ENCODE measurements at regions not wholly inside any gene's neighbourhood (a gene's known extent, or its start where the extent isn't known, plus 50 kb on each side); places are given as distances from the start of the nearest gene placed in this dataset.

DNA sequence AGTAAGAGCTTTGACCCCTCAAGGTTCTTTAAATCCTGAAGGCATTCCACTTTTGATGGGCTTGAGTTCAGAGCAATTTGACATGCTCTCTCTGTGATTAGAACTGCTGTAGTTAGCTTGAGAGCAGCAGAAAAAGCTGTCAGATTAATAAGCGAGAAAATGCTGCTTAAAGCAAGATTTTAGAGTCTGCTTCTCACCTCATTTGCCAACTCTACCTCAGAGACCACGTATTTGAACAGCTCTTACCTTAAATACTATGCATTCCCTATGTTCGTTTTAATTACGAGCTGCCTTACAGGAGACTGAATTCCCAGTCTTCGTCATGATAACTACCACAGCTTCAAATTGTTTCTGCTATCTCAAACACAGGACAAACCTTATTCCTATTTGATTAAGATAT is 253.4 kb downstream of the SLITRK6 start:
- 82 to 84% methylated on average over 5 of the region's 5 CpGs for WGBS, 2 donors
- H3K4me3 ChIP-seq (replicated peaks in 1 of 3), result no peak overlapping the region
- no peaks in the 10 kb centered on the region for H3K27me3 ChIP-seq
- TF ChIP-seq POLR2A (IDR thresholded peaks at IDR 0.05), result no peak
- TF ChIP-seq, protein P1, sequence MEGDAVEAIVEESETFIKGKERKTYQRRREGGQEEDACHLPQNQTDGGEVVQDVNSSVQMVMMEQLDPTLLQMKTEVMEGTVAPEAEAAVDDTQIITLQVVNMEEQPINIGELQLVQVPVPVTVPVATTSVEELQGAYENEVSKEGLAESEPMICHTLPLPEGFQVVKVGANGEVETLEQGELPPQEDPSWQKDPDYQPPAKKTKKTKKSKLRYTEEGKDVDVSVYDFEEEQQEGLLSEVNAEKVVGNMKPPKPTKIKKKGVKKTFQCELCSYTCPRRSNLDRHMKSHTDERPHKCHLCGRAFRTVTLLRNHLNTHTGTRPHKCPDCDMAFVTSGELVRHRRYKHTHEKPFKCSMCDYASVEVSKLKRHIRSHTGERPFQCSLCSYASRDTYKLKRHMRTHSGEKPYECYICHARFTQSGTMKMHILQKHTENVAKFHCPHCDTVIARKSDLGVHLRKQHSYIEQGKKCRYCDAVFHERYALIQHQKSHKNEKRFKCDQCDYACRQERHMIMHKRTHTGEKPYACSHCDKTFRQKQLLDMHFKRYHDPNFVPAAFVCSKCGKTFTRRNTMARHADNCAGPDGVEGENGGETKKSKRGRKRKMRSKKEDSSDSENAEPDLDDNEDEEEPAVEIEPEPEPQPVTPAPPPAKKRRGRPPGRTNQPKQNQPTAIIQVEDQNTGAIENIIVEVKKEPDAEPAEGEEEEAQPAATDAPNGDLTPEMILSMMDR (IDR thresholded peaks at IDR 0.05), result no peak
- no peaks in the 10 kb centered on the region for H3K36me3 ChIP-seq
- intact Hi-C loops (cut with DNase I), result no loop called here
- no peaks in the 10 kb centered on the region for H3K9me3 ChIP-seq
- no peaks in the 10 kb centered on the region for H3K4me1 ChIP-seq
- no peak overlapping the region for H3K27ac ChIP-seq
- DNase-seq, result no peak

DNA sequence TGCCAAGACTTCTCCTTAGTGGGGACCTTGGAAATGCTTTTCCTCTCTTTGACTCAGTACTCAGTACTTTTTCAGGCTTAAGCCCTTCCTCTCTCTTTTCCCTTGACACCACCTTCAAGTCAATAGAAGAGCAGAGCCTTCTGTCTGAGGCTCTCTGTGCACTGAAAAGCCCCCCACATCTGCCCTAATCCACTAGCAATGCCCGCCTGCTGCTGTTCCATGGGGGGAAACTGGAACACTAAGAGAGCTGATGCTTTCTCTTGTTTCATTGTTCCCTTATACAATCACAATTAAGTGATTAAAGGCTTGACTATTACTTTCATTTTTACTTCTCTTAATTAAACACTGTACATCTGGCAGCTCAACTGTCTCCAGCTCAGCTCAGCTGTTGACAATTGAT is 254.5 kb downstream of the SLITRK6 start:
- 90 to 96% methylated on average over 1 of the region's 1 CpG for WGBS, 2 donors
- no peaks in the 10 kb centered on the region for H3K4me1 ChIP-seq
- intact Hi-C loops (cut with DNase I), result no loop called here
- H3K27ac ChIP-seq, result no peak overlapping the region
- H3K9me3 ChIP-seq, result no peaks in the 10 kb centered on the region
- TF ChIP-seq POLR2A (IDR thresholded peaks at IDR 0.05), result no peak
- TF ChIP-seq, protein P1 (IDR thresholded peaks at IDR 0.05), result no peak
- H3K27me3 ChIP-seq, result no peaks in the 10 kb centered on the region
- no peak overlapping the region for H3K4me3 ChIP-seq (replicated peaks in 1 of 3)
- H3K36me3 ChIP-seq, result no peaks in the 10 kb centered on the region
- DNase-seq, result no peak

DNA sequence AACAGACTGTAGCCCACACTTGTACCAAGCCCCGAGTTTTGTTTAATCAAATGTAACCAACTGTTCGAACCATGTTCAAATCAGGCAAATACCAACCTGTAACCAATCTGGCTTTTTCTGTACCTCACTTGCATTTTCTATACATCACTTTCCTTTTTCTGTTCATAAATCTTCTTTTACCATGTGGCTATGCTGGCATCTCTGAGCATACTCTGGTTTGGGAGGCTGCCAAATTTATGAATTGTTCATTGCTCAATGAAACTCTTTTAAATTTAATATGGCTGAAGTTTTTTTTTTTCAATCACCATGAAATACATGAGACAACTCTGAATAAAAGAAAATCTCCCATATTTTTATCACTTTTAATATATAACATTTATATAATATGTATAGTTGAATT is 256.1 kb downstream of the SLITRK6 start:
- Histone ChIP-seq H3K27me3 (no peaks in the 10 kb centered on the region), H3K27ac (no peak overlapping the region), H3K9me3 (no peaks in the 10 kb centered on the region), H3K4me3 (replicated peaks in 1 of 3) (no peak overlapping the region), H3K4me1 (no peaks in the 10 kb centered on the region), H3K36me3 (no peaks in the 10 kb centered on the region)
- no peak for TF ChIP-seq POLR2A (IDR thresholded peaks at IDR 0.05)
- TF ChIP-seq, protein P1 (IDR thresholded peaks at IDR 0.05), result no peak
- no peak for DNase-seq
- intact Hi-C loops (cut with DNase I), result no loop called here
- WGBS, 2 donors, result 82% methylated on average over 2 of the region's 2 CpGs

DNA sequence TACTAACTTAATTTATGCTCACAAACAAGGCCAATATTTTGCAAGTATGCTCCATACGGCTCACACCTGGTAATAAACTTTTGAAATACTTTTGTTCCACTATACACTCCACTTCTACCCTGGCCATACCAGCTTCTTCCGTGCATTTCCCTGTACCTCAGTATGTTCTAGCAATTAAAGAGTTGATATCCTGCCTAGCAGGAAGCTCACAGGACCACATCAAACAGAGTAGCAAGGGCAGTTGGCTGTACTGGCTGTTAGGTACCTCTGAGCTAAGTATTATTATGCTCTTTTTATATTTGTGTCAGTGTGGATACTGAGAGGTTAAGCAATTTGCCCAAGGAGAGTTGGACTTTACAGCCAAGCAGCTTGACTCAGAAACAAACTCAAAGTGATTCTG is 257.7 kb downstream of the SLITRK6 start:
- TF ChIP-seq POLR2A (IDR thresholded peaks at IDR 0.05), result no peak
- TF ChIP-seq, protein P1 (IDR thresholded peaks at IDR 0.05), result no peak
- 77 to 84% methylated on average over 2 of the region's 2 CpGs for WGBS, 2 donors
- Histone ChIP-seq H3K9me3 (no peaks in the 10 kb centered on the region), H3K27me3 (no peaks in the 10 kb centered on the region), H3K27ac (no peak overlapping the region), H3K4me3 (replicated peaks in 1 of 3) (no peak overlapping the region), H3K36me3 (no peaks in the 10 kb centered on the region), H3K4me1 (no peaks in the 10 kb centered on the region)
- no peak for DNase-seq
- intact Hi-C loops (cut with DNase I), result no loop called here

DNA sequence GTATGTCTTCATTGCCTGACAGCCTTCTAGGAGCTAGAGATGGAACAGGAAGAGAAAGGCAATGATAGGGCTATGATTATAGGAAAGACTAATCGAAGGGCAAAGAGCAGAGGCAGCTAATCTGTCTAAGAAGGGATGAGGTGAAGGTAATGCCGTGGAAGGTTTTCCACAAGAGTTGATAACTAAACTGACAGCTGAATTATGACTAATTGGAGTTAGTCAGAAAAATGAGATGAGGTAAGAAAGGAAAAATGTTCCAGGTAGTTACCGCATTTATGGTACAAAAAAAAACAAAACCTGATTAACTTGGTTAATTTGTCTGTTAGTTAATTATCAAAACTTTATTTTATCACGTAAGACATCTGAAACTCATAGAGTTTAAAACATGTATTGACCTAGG is 260.3 kb downstream of the SLITRK6 start:
- DNase-seq, result no peak
- intact Hi-C loops (cut with DNase I), result no loop called here
- no peaks in the 10 kb centered on the region for H3K36me3 ChIP-seq
- 95 to 98% methylated on average over 4 of the region's 4 CpGs for WGBS, 2 donors
- H3K27ac ChIP-seq, result no peak overlapping the region
- H3K9me3 ChIP-seq, result no peaks in the 10 kb centered on the region
- TF ChIP-seq, protein P1 (IDR thresholded peaks at IDR 0.05), result no peak
- TF ChIP-seq POLR2A (IDR thresholded peaks at IDR 0.05), result no peak
- no peak overlapping the region for H3K4me3 ChIP-seq (replicated peaks in 1 of 3)
- H3K4me1 ChIP-seq, result peaks cover 0 to 5% of the 10 kb centered on the region in 2 donors
- H3K27me3 ChIP-seq, result no peaks in the 10 kb centered on the region
